Karpas-422 (cell line): ENCODE measurements at regions not wholly inside any gene's neighbourhood (a gene's known extent, or its start where the extent isn't known, plus 50 kb on each side); places are given as distances from the start of the nearest gene placed in this dataset.
A peak's percentile ranks its signal among the peaks of the same experiment; 100 is the strongest.

Source experiments
- DNase-seq: peaks from one replicate; pipeline ENCODE4 v3.0.0-alpha.2; 2015
- H2AFZ ChIP-seq: fragments of 200-600 bp; sonication (generic); 2 replicates; pipeline ENCODE4 v1.6.1; 2014; ENCODE audit warnings: antibody characterized with exemption, low read length, mixed read lengths
- H3K27ac ChIP-seq: fragments of 200-600 bp; sonication (generic); 2 replicates; pipeline ENCODE4 v1.5.1; 2014; ENCODE audit warnings: mild to moderate bottlenecking, low read length, moderate library complexity
- H3K27me3 ChIP-seq: fragments of 200-600 bp; sonication (generic); 2 replicates; pipeline ENCODE4 v1.6.1; 2014; ENCODE audit warnings: low read length, mixed read lengths
- H3K36me3 ChIP-seq: fragments of 200-600 bp; sonication (generic); 2 replicates; pipeline ENCODE4 v1.6.1; 2014; ENCODE audit warnings: low read length, mixed read lengths; ENCODE audit not compliant: insufficient read depth
- H3K4me1 ChIP-seq: fragments of 200-600 bp; sonication (generic); 2 replicates; pipeline ENCODE4 v1.6.1; 2014; ENCODE audit warnings: mild to moderate bottlenecking, low read length, mixed read lengths
- H3K4me2 ChIP-seq: fragments of 200-600 bp; sonication (generic); 2 replicates; pipeline ENCODE4 v1.6.1; 2014; ENCODE audit warnings: low read length, low read depth, mild to moderate bottlenecking; ENCODE audit not compliant: poor library complexity, severe bottlenecking
- H3K4me3 ChIP-seq: fragments of 200-600 bp; sonication (generic); 2 replicates; pipeline ENCODE4 v1.5.1; 2014; ENCODE audit warnings: mild to moderate bottlenecking, antibody characterized with exemption, low read length, mixed read lengths
- H3K79me2 ChIP-seq: fragments of 200-600 bp; sonication (generic); 2 replicates; pipeline ENCODE4 v1.6.1; 2014; ENCODE audit warnings: mild to moderate bottlenecking, low read length, mixed read lengths
- H3K9ac ChIP-seq: fragments of 200-600 bp; sonication (generic); 2 replicates; pipeline ENCODE4 v1.6.0; 2014; ENCODE audit warnings: low read length
- H3K9me2 ChIP-seq: fragments of 200-600 bp; sonication (generic), shearing (Covaris generic); replicated peaks from 2 replicates; pipeline ENCODE4 v1.6.0; 2014; ENCODE audit warnings: mild to moderate bottlenecking, low read length, moderate library complexity; ENCODE audit not compliant: insufficient read depth
- H3K9me3 ChIP-seq: fragments of 300-700, 200-600 bp; sonication (generic); 2 replicates; pipeline ENCODE4 v1.6.1; 2014; ENCODE audit warnings: low read length, mixed read lengths
- H4K20me1 ChIP-seq: fragments of 200-600 bp; sonication (generic); 2 replicates; pipeline ENCODE4 v1.6.1; 2014; ENCODE audit warnings: mild to moderate bottlenecking, antibody characterized with exemption, low read length, low read depth; ENCODE audit not compliant: insufficient read depth

DNA sequence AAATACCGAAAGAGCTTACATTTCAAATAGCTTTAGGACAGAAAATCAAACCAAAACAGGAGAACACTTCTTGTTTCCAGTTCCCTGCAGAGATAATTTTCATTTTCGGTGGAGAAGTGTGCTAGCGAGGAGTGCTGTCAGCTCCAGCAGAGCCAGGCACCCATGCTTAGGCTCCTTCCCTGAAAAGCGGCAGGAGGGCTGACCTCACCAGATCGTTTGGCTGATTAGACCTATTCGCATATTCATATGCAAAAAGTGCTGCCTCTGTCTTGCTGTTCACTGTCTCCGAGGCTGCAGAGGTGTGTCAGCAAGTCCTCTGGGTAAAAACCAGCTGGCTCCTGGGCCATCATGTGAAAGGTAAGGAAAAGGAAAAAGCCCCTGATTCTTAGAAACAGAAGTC, 225.8 kb upstream of the COPS8 start:
- Histone ChIP-seq H3K27ac (no peak overlapping the region), H2AFZ (no peak overlapping the region), H3K9ac (no peak overlapping the region), H3K4me3 (no peak overlapping the region), H3K9me2 (no peaks in the 10 kb centered on the region), H3K79me2 (no peaks in the 10 kb centered on the region), H3K4me2 (peak overlapping the region; percentile 26), H3K9me3 (no peaks in the 10 kb centered on the region; the same call in 1 of the 2 replicates), H3K36me3 (no peaks in the 10 kb centered on the region), H4K20me1 (no peaks in the 10 kb centered on the region), H3K27me3 (no peaks in the 10 kb centered on the region), H3K4me1 (peaks cover 46% of the 10 kb centered on the region)
- DNase-seq: peak; percentile 52

GRCh38 chr2:236861196-236861875, 224.4 kb upstream of the COPS8 start:
- Histone ChIP-seq H3K4me1 (peaks cover 51% of the 10 kb centered on the region), H3K9ac (no peak overlapping the region), H3K79me2 (no peaks in the 10 kb centered on the region), H3K9me3 (no peaks in the 10 kb centered on the region; the same call in 1 of the 2 replicates), H3K36me3 (no peaks in the 10 kb centered on the region), H2AFZ (no peak overlapping the region), H3K4me2 (no peak overlapping the region), H3K4me3 (no peak overlapping the region), H3K27ac (no peak overlapping the region), H4K20me1 (no peaks in the 10 kb centered on the region), H3K27me3 (no peaks in the 10 kb centered on the region), H3K9me2 (no peaks in the 10 kb centered on the region)
- DNase-seq: no peak

GRCh38 chr2:236861944-236862343, 223.7 kb upstream of the COPS8 start:
- no peak overlapping the region for H3K9ac ChIP-seq
- no peak for DNase-seq
- no peaks in the 10 kb centered on the region for H4K20me1 ChIP-seq
- no peaks in the 10 kb centered on the region for H3K36me3 ChIP-seq
- peak overlapping the region; percentile 69 for H3K4me2 ChIP-seq
- H3K27me3 ChIP-seq: no peaks in the 10 kb centered on the region
- no peaks in the 10 kb centered on the region; the same call in 1 of the 2 replicates for H3K9me3 ChIP-seq
- peaks cover 51% of the 10 kb centered on the region for H3K4me1 ChIP-seq
- no peak overlapping the region; the same call in 1 of the 2 replicates for H3K4me3 ChIP-seq
- H3K79me2 ChIP-seq: no peaks in the 10 kb centered on the region
- H3K27ac ChIP-seq: peak overlapping the region; percentile 97; the same call in 1 of the 2 replicates
- no peak overlapping the region for H2AFZ ChIP-seq
- no peaks in the 10 kb centered on the region for H3K9me2 ChIP-seq

- no peak for DNase-seq
- H3K9me2 ChIP-seq: no peaks in the 10 kb centered on the region
Measured at GRCh38 chr2:236862526-236862925, 223.2 kb upstream of the COPS8 start.

DNA sequence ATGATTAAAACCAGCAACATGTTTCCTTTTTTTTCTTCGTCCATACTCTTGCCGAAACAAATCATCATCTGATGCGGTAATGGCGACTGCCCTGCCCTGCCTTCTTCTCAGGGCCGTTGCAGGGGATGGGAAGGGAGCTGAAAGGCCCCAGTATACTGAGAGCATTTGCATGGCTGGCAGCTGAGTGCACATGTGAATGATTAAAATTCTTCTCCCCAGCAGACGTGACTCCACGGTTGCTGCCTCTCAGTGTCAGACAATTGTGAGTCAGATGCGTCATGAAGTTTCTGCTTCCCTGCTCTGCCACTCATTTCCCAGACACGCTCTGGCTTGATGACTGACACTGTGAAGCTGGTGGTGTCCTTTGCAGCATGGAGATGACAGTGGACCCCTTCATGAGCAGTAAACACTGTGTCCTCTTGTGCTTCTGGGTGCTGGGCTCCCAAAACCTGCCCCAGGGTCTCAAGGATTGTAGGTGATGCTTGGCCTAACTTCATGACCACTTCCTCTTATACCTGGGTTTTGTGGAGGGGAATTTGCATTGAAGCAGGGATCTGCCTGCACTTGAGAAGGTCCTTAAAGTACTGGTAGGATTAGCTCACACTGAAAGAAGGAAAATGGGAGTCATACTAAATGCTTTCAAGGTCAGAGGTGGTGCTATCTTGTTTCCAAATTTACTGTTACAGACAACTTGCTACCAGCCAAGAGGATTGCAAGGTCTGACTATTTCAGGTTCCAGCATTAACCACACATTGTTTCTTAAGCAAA, 222.5 kb upstream of the COPS8 start:
- DNase-seq: peak; percentile 95
- Histone ChIP-seq H3K9me3 (no peaks in the 10 kb centered on the region; the same call in 1 of the 2 replicates), H3K79me2 (no peaks in the 10 kb centered on the region), H3K27me3 (no peaks in the 10 kb centered on the region), H3K36me3 (no peaks in the 10 kb centered on the region), H3K27ac (peak overlapping the region; percentile 97), H4K20me1 (no peaks in the 10 kb centered on the region), H3K9me2 (no peaks in the 10 kb centered on the region), H3K4me3 (peak overlapping the region; percentile 52), H3K9ac (peak overlapping the region; percentile 64), H2AFZ (peak overlapping the region; percentile 60; the same call in 1 of the 2 replicates), H3K4me2 (peak overlapping the region; percentile 69), H3K4me1 (peaks cover 51% of the 10 kb centered on the region)

More at GRCh38 chr2:236862526-236862925, 223.2 kb upstream of the COPS8 start:
- peak overlapping the region; percentile 97 for H3K27ac ChIP-seq
- no peaks in the 10 kb centered on the region for H4K20me1 ChIP-seq
- peak overlapping the region; percentile 64 for H3K9ac ChIP-seq
- H3K4me2 ChIP-seq: peak overlapping the region; percentile 69
- H3K4me1 ChIP-seq: peaks cover 51% of the 10 kb centered on the region
- no peaks in the 10 kb centered on the region for H3K27me3 ChIP-seq
- H3K79me2 ChIP-seq: no peaks in the 10 kb centered on the region
- H3K4me3 ChIP-seq: peak overlapping the region; percentile 52; the same call in 1 of the 2 replicates
- H3K36me3 ChIP-seq: no peaks in the 10 kb centered on the region
- no peaks in the 10 kb centered on the region; the same call in 1 of the 2 replicates for H3K9me3 ChIP-seq
- H2AFZ ChIP-seq: peak overlapping the region; percentile 60; the same call in 1 of the 2 replicates

DNA sequence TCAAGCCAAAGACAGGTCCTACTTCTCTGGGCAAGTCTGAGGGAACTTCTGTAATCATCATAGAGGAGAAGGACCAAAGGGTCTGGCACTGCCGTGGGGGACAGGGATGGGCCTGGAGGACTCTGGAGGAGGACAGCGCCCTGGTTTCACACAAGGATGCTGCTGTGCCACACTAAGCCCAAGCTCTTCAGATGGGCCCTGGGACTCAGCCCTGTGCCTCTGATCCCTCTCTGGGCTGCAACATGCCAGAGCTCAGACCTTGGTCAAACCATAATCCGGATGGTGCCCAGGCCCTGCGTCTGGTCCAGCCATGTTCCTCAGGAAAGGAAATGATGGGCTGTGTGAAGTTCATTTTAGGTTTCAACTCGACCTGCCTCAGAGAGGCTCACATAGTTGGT, 222.0 kb upstream of the COPS8 start:
- Histone ChIP-seq H3K4me2 (peak overlapping the region; percentile 69), H3K9me3 (no peaks in the 10 kb centered on the region; the same call in 1 of the 2 replicates), H3K9ac (peak overlapping the region; percentile 64), H3K79me2 (no peaks in the 10 kb centered on the region), H3K27me3 (no peaks in the 10 kb centered on the region), H3K9me2 (no peaks in the 10 kb centered on the region), H3K4me3 (peak overlapping the region; percentile 52), H3K4me1 (peaks cover 51% of the 10 kb centered on the region), H3K36me3 (no peaks in the 10 kb centered on the region), H2AFZ (peak overlapping the region; percentile 60; the same call in 1 of the 2 replicates), H4K20me1 (no peaks in the 10 kb centered on the region), H3K27ac (peak overlapping the region; percentile 97)
- no peak for DNase-seq

- Histone ChIP-seq H3K36me3 (no peaks in the 10 kb centered on the region), H3K79me2 (no peaks in the 10 kb centered on the region), H2AFZ (no peak overlapping the region), H3K27ac (no peak overlapping the region), H3K4me3 (no peak overlapping the region), H3K9ac (no peak overlapping the region), H3K9me3 (no peaks in the 10 kb centered on the region; the same call in 1 of the 2 replicates), H3K9me2 (no peaks in the 10 kb centered on the region), H3K27me3 (no peaks in the 10 kb centered on the region), H3K4me2 (no peak overlapping the region), H3K4me1 (peaks cover 47% of the 10 kb centered on the region), H4K20me1 (no peaks in the 10 kb centered on the region)
- DNase-seq: no peak
Measured at GRCh38 chr2:236865052-236865451, 220.6 kb upstream of the COPS8 start.
